Breast epithelium (tissue), 3 donors: ENCODE measurements at regions not wholly inside any gene's neighbourhood (a gene's known extent, or its start where the extent isn't known, plus 50 kb on each side); places are given as distances from the start of the nearest gene placed in this dataset.

Experiments
- POLR2A ChIP-seq: fragments of 450-650 bp; IDR thresholded peaks from one replicate; pipeline ENCODE4 v1.6.1; 2016; ENCODE audit warnings: antibody characterized with exemption, mild to moderate bottlenecking, moderate library complexity
- TF ChIP-seq, protein P1 (sequence below), 3 donors: fragments of 450-650 bp; IDR thresholded peaks; one replicate each; pipeline ENCODE4 v1.5.1; 2016 to 2017; ENCODE audit warnings: antibody characterized with exemption in 3 of 3, mild to moderate bottlenecking in 3 of 3, moderate library complexity in 3 of 3

DNA sequence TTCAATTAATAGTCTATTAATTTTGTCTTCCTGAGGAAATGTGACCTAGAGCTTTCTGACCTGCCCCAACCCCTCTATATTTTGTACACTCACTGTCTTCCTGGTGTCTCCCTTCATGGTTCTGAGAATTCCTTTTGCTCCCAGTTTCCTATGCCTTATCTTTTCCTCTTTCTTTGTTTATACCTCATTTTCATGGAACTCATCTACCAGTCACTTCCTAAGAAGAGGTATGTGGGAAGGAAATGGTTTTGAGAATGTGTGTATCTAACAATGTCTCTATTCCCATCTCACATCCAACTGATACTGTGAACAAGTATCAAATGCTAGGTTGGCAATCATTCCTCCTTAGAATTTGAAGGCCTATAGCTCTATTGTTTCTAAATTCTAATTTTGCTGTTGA lies 245.1 kb upstream of the EGLN3 start:
- TF ChIP-seq, protein P1, sequence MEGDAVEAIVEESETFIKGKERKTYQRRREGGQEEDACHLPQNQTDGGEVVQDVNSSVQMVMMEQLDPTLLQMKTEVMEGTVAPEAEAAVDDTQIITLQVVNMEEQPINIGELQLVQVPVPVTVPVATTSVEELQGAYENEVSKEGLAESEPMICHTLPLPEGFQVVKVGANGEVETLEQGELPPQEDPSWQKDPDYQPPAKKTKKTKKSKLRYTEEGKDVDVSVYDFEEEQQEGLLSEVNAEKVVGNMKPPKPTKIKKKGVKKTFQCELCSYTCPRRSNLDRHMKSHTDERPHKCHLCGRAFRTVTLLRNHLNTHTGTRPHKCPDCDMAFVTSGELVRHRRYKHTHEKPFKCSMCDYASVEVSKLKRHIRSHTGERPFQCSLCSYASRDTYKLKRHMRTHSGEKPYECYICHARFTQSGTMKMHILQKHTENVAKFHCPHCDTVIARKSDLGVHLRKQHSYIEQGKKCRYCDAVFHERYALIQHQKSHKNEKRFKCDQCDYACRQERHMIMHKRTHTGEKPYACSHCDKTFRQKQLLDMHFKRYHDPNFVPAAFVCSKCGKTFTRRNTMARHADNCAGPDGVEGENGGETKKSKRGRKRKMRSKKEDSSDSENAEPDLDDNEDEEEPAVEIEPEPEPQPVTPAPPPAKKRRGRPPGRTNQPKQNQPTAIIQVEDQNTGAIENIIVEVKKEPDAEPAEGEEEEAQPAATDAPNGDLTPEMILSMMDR (IDR thresholded peaks at IDR 0.05), result no peak
- no peak for TF ChIP-seq POLR2A
